Naive thymus-derived CD8-positive, alpha-beta T cell (primary cell): ENCODE measurements at regions not wholly inside any gene's neighbourhood (a gene's known extent, or its start where the extent isn't known, plus 50 kb on each side); places are given as distances from the start of the nearest gene placed in this dataset.
"Not testable (repeated sequence)": the region's sequence is repeated elsewhere in the genome, so short reads cannot be mapped to it uniquely, and the experiment has no call there.

Experiments used
- ATAC-seq, 2 donors: fragments of 150-1000 bp; cut with Tn5 transposase in 1 of 2; sonication (Bioruptor Pico), chemical (Tn5 transposase) in 1 of 2; 1 replicate in 1 of 2; 2 replicates in 1 of 2; pipeline ENCODE4 v1.10.0; 2021; ENCODE audit warnings: mild to moderate bottlenecking in 2 of 2, moderate library complexity in 2 of 2
- POLR2A ChIA-PET: fragments of 350-600 bp; sonication (Branson Sonifier 250); formaldehyde crosslinking; loops from one replicate; lab custom pipeline; 2021; ENCODE audit warnings: antibody characterized with exemption; lab: Charles Lee
- DNase-seq, 10 donors: peaks; one replicate each; pipeline versions ENCODE4 v3.0.0 to v3.0.0-alpha.2; 2020 to 2022
- H3K27ac Mint-ChIP-seq, 10 donors: one replicate each; pipeline ENCODE4 v1.8.0; 2020 to 2022; ENCODE audit warnings: mild to moderate bottlenecking in 10 of 10, mixed read lengths in 10 of 10, moderate library complexity in 4 of 10, inconsistent platforms in 1 of 10
- H3K27me3 Mint-ChIP-seq, 5 donors: one replicate each; pipeline ENCODE4 v1.8.0; 2021 to 2022; ENCODE audit warnings: mixed read lengths in 5 of 5
- H3K36me3 Mint-ChIP-seq, 3 donors: one replicate each; pipeline ENCODE4 v1.8.0; 2020 to 2022; ENCODE audit warnings: mixed read lengths in 3 of 3, mild to moderate bottlenecking in 2 of 3, inconsistent platforms in 1 of 3
- H3K4me1 Mint-ChIP-seq, 4 donors: one replicate each; pipeline ENCODE4 v1.8.0; 2021 to 2022; ENCODE audit warnings: mixed read lengths in 4 of 4
- H3K4me3 Mint-ChIP-seq, 10 donors: one replicate each; pipeline ENCODE4 v1.8.0; 2020 to 2022; ENCODE audit warnings: mild to moderate bottlenecking in 10 of 10, mixed read lengths in 10 of 10, moderate library complexity in 6 of 10, inconsistent platforms in 1 of 10
- H3K9me3 Mint-ChIP-seq, 9 donors: one replicate each; pipeline ENCODE4 v1.8.0; 2020 to 2022; ENCODE audit warnings: mixed read lengths in 9 of 9, mild to moderate bottlenecking in 3 of 9, inconsistent platforms in 1 of 9, moderate library complexity in 1 of 9

- Mint-ChIP-seq H3K4me1 (no peaks in the 10 kb centered on the region), H3K4me3 (no peak overlapping the region), H3K27ac (no peak overlapping the region), H3K9me3 (peaks cover 5 to 33% (median 18%) of the 10 kb centered on the region in 9 donors), H3K27me3 (peaks cover 4 to 33% (median 15%) of the 10 kb centered on the region in 5 donors), H3K36me3 (peaks cover 0 to 20% (median 6%) of the 10 kb centered on the region in 3 donors)
- POLR2A ChIA-PET = no interaction called here
- DNase-seq (no peak), ATAC-seq (no peak)
Observed at GRCh38 chr14:88955455-88955854, 131.0 kb downstream of the TTC8 start.

- H3K27ac Mint-ChIP-seq = no peak overlapping the region
- POLR2A ChIA-PET = no interaction called here
- H3K9me3 Mint-ChIP-seq = peaks cover 0 to 2% (median 0%) of the 10 kb centered on the region in 9 donors
- no peak for ATAC-seq
- H3K4me1 Mint-ChIP-seq = no peaks in the 10 kb centered on the region
- peaks cover 7 to 35% (median 13%) of the 10 kb centered on the region in 5 donors for H3K27me3 Mint-ChIP-seq
- H3K36me3 Mint-ChIP-seq = no peaks in the 10 kb centered on the region
- DNase-seq = no peak
- no peak overlapping the region for H3K4me3 Mint-ChIP-seq
Observed at GRCh38 chr14:88960496-88960895, 136.0 kb downstream of the TTC8 start.

GRCh38 chr14:88961214-88961613, 136.8 kb downstream of the TTC8 start:
- ATAC-seq (no peak), DNase-seq (no peak)
- Mint-ChIP-seq H3K36me3 (no peaks in the 10 kb centered on the region), H3K9me3 (peaks cover 0 to 2% (median 0%) of the 10 kb centered on the region in 9 donors), H3K4me1 (no peaks in the 10 kb centered on the region), H3K27ac (no peak overlapping the region), H3K4me3 (no peak overlapping the region), H3K27me3 (peaks cover 9 to 37% (median 12%) of the 10 kb centered on the region in 5 donors)
- POLR2A ChIA-PET = no interaction called here

GRCh38 chr14:88962356-88962755, 137.9 kb downstream of the TTC8 start:
- no peaks in the 10 kb centered on the region for H3K36me3 Mint-ChIP-seq
- H3K27ac Mint-ChIP-seq = no peak overlapping the region
- no peak for ATAC-seq
- no peak overlapping the region for H3K4me3 Mint-ChIP-seq
- H3K4me1 Mint-ChIP-seq = no peaks in the 10 kb centered on the region
- H3K9me3 Mint-ChIP-seq = no peaks in the 10 kb centered on the region
- POLR2A ChIA-PET = no interaction called here
- peaks cover 8 to 36% (median 10%) of the 10 kb centered on the region in 5 donors for H3K27me3 Mint-ChIP-seq
- no peak for DNase-seq

- Mint-ChIP-seq H3K4me3 (no peak overlapping the region), H3K27me3 (peaks cover 10 to 47% (median 26%) of the 10 kb centered on the region in 5 donors), H3K9me3 (peaks cover 0 to 1% (median 0%) of the 10 kb centered on the region in 9 donors), H3K36me3 (no peaks in the 10 kb centered on the region), H3K4me1 (no peaks in the 10 kb centered on the region), H3K27ac (no peak overlapping the region)
- no peak for ATAC-seq
- no peak for DNase-seq
- POLR2A ChIA-PET = no interaction called here
Observed at GRCh38 chr14:88967299-88967698, 142.8 kb downstream of the TTC8 start.

GRCh38 chr14:88975043-88975830, 150.8 kb downstream of the TTC8 start:
- POLR2A ChIA-PET = no interaction called here
- no peak overlapping the region for H3K4me3 Mint-ChIP-seq
- peaks cover 2 to 11% (median 4%) of the 10 kb centered on the region in 3 donors for H3K36me3 Mint-ChIP-seq

GRCh38 chr14:88975926-88976325, 151.5 kb downstream of the TTC8 start:
- H3K4me3 Mint-ChIP-seq = no peak overlapping the region
- DNase-seq = no peak
- H3K9me3 Mint-ChIP-seq = peaks cover 3 to 23% (median 16%) of the 10 kb centered on the region in 9 donors
- peaks cover 2 to 12% (median 4%) of the 10 kb centered on the region in 3 donors for H3K36me3 Mint-ChIP-seq
- no peak for ATAC-seq
- POLR2A ChIA-PET = no interaction called here
- H3K27me3 Mint-ChIP-seq = peaks cover 24 to 64% (median 36%) of the 10 kb centered on the region in 5 donors
- H3K4me1 Mint-ChIP-seq = peaks cover 0 to 3% (median 0%) of the 10 kb centered on the region in 4 donors
- no peak overlapping the region for H3K27ac Mint-ChIP-seq

More at GRCh38 chr14:88975043-88975830, 150.8 kb downstream of the TTC8 start:
- Mint-ChIP-seq H3K27me3 (peaks cover 26 to 63% (median 40%) of the 10 kb centered on the region in 5 donors), H3K4me1 (peaks cover 0 to 3% (median 0%) of the 10 kb centered on the region in 4 donors), H3K27ac (no peak overlapping the region), H3K9me3 (peaks cover 3 to 22% (median 15%) of the 10 kb centered on the region in 9 donors)
- DNase-seq (no peak), ATAC-seq (no peak)

GRCh38 chr14:88980907-88981306, 156.5 kb downstream of the TTC8 start:
- H3K4me1 Mint-ChIP-seq, ATAC-seq, H3K4me3 Mint-ChIP-seq, POLR2A ChIA-PET, DNase-seq, H3K27ac Mint-ChIP-seq: not testable (repeated sequence)
- Mint-ChIP-seq H3K27me3 (peaks cover 26 to 49% (median 34%) of the 10 kb centered on the region in 5 donors), H3K9me3 (peaks cover 6 to 27% (median 20%) of the 10 kb centered on the region in 9 donors), H3K36me3 (peaks cover 2 to 20% (median 7%) of the 10 kb centered on the region in 3 donors)

GRCh38 chr14:88981948-88982347, 157.5 kb downstream of the TTC8 start:
- no peak overlapping the region for H3K4me3 Mint-ChIP-seq
- peaks cover 0 to 3% (median 0%) of the 10 kb centered on the region in 4 donors for H3K4me1 Mint-ChIP-seq
- ATAC-seq = no peak
- no peak for DNase-seq
- peaks cover 6 to 30% (median 20%) of the 10 kb centered on the region in 9 donors for H3K9me3 Mint-ChIP-seq
- H3K36me3 Mint-ChIP-seq = peaks cover 2 to 21% (median 7%) of the 10 kb centered on the region in 3 donors
- POLR2A ChIA-PET = no interaction called here
- peaks cover 26 to 42% (median 30%) of the 10 kb centered on the region in 5 donors for H3K27me3 Mint-ChIP-seq
- no peak overlapping the region for H3K27ac Mint-ChIP-seq

- Mint-ChIP-seq H3K9me3 (peaks cover 0 to 29% (median 17%) of the 10 kb centered on the region in 9 donors), H3K4me3 (no peak overlapping the region), H3K27ac (no peak overlapping the region), H3K4me1 (no peaks in the 10 kb centered on the region), H3K36me3 (peaks cover 0 to 10% (median 3%) of the 10 kb centered on the region in 3 donors), H3K27me3 (peaks cover 14 to 30% (median 19%) of the 10 kb centered on the region in 5 donors)
- DNase-seq = no peak
- POLR2A ChIA-PET = no interaction called here
- no peak for ATAC-seq
Observed at GRCh38 chr14:88983755-88984154, 159.3 kb downstream of the TTC8 start.

- no peak overlapping the region for H3K27ac Mint-ChIP-seq
- H3K9me3 Mint-ChIP-seq = peaks cover 0 to 27% (median 10%) of the 10 kb centered on the region in 9 donors
- H3K4me1 Mint-ChIP-seq = no peaks in the 10 kb centered on the region
- peaks cover 0 to 10% (median 3%) of the 10 kb centered on the region in 3 donors for H3K36me3 Mint-ChIP-seq
- DNase-seq (no peak), ATAC-seq (no peak)
- POLR2A ChIA-PET = no interaction called here
- peaks cover 0 to 23% (median 16%) of the 10 kb centered on the region in 5 donors for H3K27me3 Mint-ChIP-seq
- no peak overlapping the region for H3K4me3 Mint-ChIP-seq
Observed at GRCh38 chr14:88985654-88986053, 161.2 kb downstream of the TTC8 start.

GRCh38 chr14:88986146-88986841, 161.8 kb downstream of the TTC8 start:
- Mint-ChIP-seq H3K27ac (no peak overlapping the region), H3K9me3 (peaks cover 0 to 22% (median 9%) of the 10 kb centered on the region in 9 donors)
- POLR2A ChIA-PET = no interaction called here

GRCh38 chr14:88986908-88987307, 162.5 kb downstream of the TTC8 start:
- Mint-ChIP-seq H3K9me3 (peaks cover 0 to 20% (median 9%) of the 10 kb centered on the region in 9 donors), H3K27me3 (peaks cover 0 to 27% (median 19%) of the 10 kb centered on the region in 5 donors)
- DNase-seq, POLR2A ChIA-PET, H3K36me3 Mint-ChIP-seq, H3K4me1 Mint-ChIP-seq, H3K4me3 Mint-ChIP-seq, ATAC-seq, H3K27ac Mint-ChIP-seq: not testable (repeated sequence)

More at GRCh38 chr14:88986146-88986841, 161.8 kb downstream of the TTC8 start:
- H3K27me3 Mint-ChIP-seq = peaks cover 0 to 21% (median 19%) of the 10 kb centered on the region in 5 donors
- DNase-seq (no peak), ATAC-seq (no peak)
- no peaks in the 10 kb centered on the region for H3K4me1 Mint-ChIP-seq
- no peak overlapping the region for H3K4me3 Mint-ChIP-seq
- peaks cover 0 to 6% (median 0%) of the 10 kb centered on the region in 3 donors for H3K36me3 Mint-ChIP-seq
